ENCODE measurements at regions not wholly inside any gene's neighbourhood (a gene's known extent, or its start where the extent isn't known, plus 50 kb on each side); places are given as distances from the start of the nearest gene placed in this dataset.

DNA sequence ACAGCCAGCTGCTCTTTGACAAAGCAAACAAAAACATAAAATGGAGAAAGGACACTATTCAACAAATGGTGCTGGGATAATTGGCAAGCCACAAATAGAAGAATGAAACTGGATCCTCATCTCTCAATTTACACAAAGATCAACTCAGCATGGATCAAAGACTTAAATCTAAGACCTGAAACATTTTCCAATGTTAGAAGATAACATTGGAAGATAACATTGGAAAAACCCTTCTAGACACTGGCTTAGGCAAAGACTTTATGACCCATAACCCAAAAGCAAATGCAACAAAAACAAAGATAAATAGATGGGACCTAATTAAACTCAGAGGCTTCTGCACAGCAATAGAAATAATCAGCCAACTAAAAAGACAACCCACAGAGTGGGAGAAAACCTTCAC is 425.7 kb upstream of the SEMA3D start:
- Histone ChIP-seq H3K27ac (ENCODE audit: low read depth, low read length) (no peak overlapping the region), H3K9me3 (ENCODE audit: control insufficient read depth in 5 of 5, low read length in 5 of 5) (peaks cover 0 to 4% (median 0%) of the 10 kb centered on the region in 5 donors), H3K9ac (ENCODE audit: low read length in 5 of 5) (no peak overlapping the region), H3K27me3 (ENCODE audit: control insufficient read depth in 5 of 5, insufficient read depth in 4 of 5, low read length in 5 of 5) (no peaks in the 10 kb centered on the region), H3K4me1 (ENCODE audit: control insufficient read depth in 5 of 5, insufficient read depth in 5 of 5, low read length in 5 of 5) (no peaks in the 10 kb centered on the region), H3K36me3 (ENCODE audit: control insufficient read depth in 5 of 5, insufficient read depth in 5 of 5, low read length in 5 of 5) (no peaks in the 10 kb centered on the region), H3K4me3 (ENCODE audit: low read depth in 1 of 5, low read length in 5 of 5) (no peak overlapping the region)

DNA sequence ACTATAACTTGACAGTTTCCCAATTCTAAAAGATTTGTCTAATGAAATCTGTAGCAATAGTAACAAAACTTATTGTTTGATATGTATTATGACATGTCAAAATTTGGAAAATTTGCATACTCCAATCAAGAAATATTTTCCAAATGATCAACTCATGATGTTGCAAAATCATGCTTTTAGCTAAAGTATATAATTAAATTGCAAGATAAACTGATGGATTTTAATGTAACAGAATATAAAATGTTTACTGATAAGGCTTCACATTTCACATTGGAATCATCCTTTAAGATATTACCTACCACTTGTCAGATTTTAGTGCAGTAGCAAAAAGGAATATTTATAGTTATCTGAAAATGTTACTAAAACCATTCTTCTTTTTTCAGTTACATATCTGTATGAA is 421.9 kb upstream of the SEMA3D start:
- Histone ChIP-seq H3K27ac (ENCODE audit: low read depth, low read length) (no peak overlapping the region), H3K36me3 (ENCODE audit: control insufficient read depth in 5 of 5, insufficient read depth in 5 of 5, low read length in 5 of 5) (no peaks in the 10 kb centered on the region), H3K9me3 (ENCODE audit: control insufficient read depth in 5 of 5, low read length in 5 of 5) (peaks cover 0 to 1% (median 0%) of the 10 kb centered on the region in 5 donors), H3K27me3 (ENCODE audit: control insufficient read depth in 5 of 5, insufficient read depth in 4 of 5, low read length in 5 of 5) (no peaks in the 10 kb centered on the region), H3K9ac (ENCODE audit: low read length in 5 of 5) (no peak overlapping the region), H3K4me3 (ENCODE audit: low read depth in 1 of 5, low read length in 5 of 5) (no peak overlapping the region), H3K4me1 (ENCODE audit: control insufficient read depth in 5 of 5, insufficient read depth in 5 of 5, low read length in 5 of 5) (no peaks in the 10 kb centered on the region)

DNA sequence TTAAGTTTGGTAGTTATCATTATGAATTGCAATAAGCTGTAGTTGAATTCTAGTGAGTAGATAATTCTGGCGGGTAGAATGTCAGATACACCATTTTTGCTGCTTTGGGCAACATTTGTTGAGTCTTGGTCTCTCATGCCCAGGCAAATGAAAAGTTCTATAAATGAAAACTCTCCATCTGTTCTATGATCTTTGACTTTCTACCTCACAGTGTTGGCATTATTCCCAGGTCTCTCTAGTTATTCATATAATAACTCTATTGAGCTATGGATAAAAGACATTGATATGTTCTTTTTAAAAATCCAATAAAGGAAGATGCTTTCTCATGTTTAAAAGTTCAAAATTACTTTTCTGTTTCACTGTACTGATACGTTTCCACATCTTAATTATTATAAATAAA is 415.3 kb upstream of the SEMA3D start:
- Histone ChIP-seq H3K27ac (ENCODE audit: low read depth, low read length) (no peak overlapping the region), H3K4me1 (ENCODE audit: control insufficient read depth in 5 of 5, insufficient read depth in 5 of 5, low read length in 5 of 5) (no peaks in the 10 kb centered on the region), H3K9me3 (ENCODE audit: control insufficient read depth in 5 of 5, low read length in 5 of 5) (peaks cover 0 to 3% (median 0%) of the 10 kb centered on the region in 5 donors), H3K36me3 (ENCODE audit: control insufficient read depth in 5 of 5, insufficient read depth in 5 of 5, low read length in 5 of 5) (no peaks in the 10 kb centered on the region), H3K27me3 (ENCODE audit: control insufficient read depth in 5 of 5, insufficient read depth in 4 of 5, low read length in 5 of 5) (no peaks in the 10 kb centered on the region), H3K4me3 (ENCODE audit: low read depth in 1 of 5, low read length in 5 of 5) (no peak overlapping the region), H3K9ac (ENCODE audit: low read length in 5 of 5) (no peak overlapping the region)

DNA sequence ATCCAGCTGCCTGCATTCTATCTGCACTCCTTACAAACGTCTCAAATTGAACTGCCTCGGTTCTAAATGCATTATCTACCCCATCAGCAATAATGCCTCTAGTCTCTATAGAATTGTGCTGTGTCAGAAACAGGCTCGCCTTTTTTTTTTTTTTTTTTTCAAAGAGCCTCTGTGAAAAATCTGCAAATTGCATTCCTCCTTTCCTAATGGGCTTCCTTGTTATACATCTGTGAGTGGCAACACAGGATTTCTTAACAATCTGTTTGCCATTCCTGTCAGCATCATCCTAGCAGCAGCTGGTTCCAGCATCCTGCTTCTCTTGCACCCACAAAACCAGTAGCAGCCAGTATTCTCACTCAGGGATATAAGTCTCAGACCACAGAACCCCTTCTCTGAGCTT is 413.5 kb upstream of the SEMA3D start:
- Histone ChIP-seq H3K4me1 (ENCODE audit: control insufficient read depth in 5 of 5, insufficient read depth in 5 of 5, low read length in 5 of 5) (no peaks in the 10 kb centered on the region), H3K27me3 (ENCODE audit: control insufficient read depth in 5 of 5, insufficient read depth in 4 of 5, low read length in 5 of 5) (no peaks in the 10 kb centered on the region), H3K4me3 (ENCODE audit: low read depth in 1 of 5, low read length in 5 of 5) (no peak overlapping the region), H3K27ac (ENCODE audit: low read depth, low read length) (no peak overlapping the region), H3K9ac (ENCODE audit: low read length in 5 of 5) (no peak overlapping the region), H3K36me3 (ENCODE audit: control insufficient read depth in 5 of 5, insufficient read depth in 5 of 5, low read length in 5 of 5) (no peaks in the 10 kb centered on the region), H3K9me3 (ENCODE audit: control insufficient read depth in 5 of 5, low read length in 5 of 5) (peaks cover 0 to 3% (median 0%) of the 10 kb centered on the region in 5 donors)

DNA sequence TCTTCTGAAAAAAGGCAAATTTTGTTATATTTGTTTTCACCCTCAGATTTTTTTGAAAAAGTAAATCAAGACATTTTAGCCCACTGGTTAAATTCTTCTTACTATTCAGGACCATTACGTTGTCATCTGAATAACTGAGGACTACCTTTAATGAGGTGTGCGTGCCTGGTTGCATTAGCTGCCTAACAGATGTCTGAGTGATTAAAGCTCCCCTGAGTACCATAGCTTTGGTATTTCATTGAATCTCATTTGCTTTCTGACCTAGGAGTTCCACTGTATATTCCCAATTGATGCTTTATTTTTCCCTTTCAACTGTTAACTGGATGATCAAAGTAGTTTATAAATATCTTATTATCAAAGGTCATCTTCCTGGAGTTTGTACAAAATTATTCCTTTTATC is 410.0 kb upstream of the SEMA3D start:
- no peak overlapping the region for H3K4me3 ChIP-seq (ENCODE audit: low read depth in 1 of 5, low read length in 5 of 5)
- H3K9me3 ChIP-seq (ENCODE audit: control insufficient read depth in 5 of 5, low read length in 5 of 5): no peaks in the 10 kb centered on the region
- H3K27ac ChIP-seq (ENCODE audit: low read depth, low read length): no peak overlapping the region
- H3K36me3 ChIP-seq (ENCODE audit: control insufficient read depth in 5 of 5, insufficient read depth in 5 of 5, low read length in 5 of 5): no peaks in the 10 kb centered on the region
- H3K4me1 ChIP-seq (ENCODE audit: control insufficient read depth in 5 of 5, insufficient read depth in 5 of 5, low read length in 5 of 5): no peaks in the 10 kb centered on the region
- H3K27me3 ChIP-seq (ENCODE audit: control insufficient read depth in 5 of 5, insufficient read depth in 4 of 5, low read length in 5 of 5): no peaks in the 10 kb centered on the region
- no peak overlapping the region for H3K9ac ChIP-seq (ENCODE audit: low read length in 5 of 5)

DNA sequence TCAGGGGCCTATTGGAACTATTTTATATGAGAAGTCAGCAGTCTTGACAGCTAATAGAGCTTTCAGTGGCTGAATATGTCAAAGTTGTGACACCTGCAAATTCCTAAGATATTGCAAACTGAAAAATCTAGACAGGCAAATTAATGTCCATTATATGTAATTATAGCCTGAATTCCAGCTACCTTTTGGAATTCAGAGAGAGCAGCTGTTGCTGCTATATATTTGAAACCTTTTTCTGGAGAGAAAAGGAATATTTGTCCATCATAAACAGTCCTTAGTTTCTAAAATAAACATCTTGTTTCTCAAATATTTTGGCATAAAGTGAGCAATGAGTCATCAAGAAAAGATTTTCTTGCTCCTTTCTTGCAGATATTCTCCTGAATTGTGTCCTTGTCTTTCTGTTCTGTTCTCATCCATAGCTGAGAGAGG is 408.9 kb upstream of the SEMA3D start:
- H3K27me3 ChIP-seq (ENCODE audit: control insufficient read depth in 5 of 5, insufficient read depth in 4 of 5, low read length in 5 of 5): no peaks in the 10 kb centered on the region
- no peak overlapping the region for H3K27ac ChIP-seq (ENCODE audit: low read depth, low read length)
- no peak overlapping the region for H3K9ac ChIP-seq (ENCODE audit: low read length in 5 of 5)
- no peak overlapping the region for H3K4me3 ChIP-seq (ENCODE audit: low read depth in 1 of 5, low read length in 5 of 5)
- H3K9me3 ChIP-seq (ENCODE audit: control insufficient read depth in 5 of 5, low read length in 5 of 5): no peaks in the 10 kb centered on the region
- no peaks in the 10 kb centered on the region for H3K4me1 ChIP-seq (ENCODE audit: control insufficient read depth in 5 of 5, insufficient read depth in 5 of 5, low read length in 5 of 5)
- no peaks in the 10 kb centered on the region for H3K36me3 ChIP-seq (ENCODE audit: control insufficient read depth in 5 of 5, insufficient read depth in 5 of 5, low read length in 5 of 5)

DNA sequence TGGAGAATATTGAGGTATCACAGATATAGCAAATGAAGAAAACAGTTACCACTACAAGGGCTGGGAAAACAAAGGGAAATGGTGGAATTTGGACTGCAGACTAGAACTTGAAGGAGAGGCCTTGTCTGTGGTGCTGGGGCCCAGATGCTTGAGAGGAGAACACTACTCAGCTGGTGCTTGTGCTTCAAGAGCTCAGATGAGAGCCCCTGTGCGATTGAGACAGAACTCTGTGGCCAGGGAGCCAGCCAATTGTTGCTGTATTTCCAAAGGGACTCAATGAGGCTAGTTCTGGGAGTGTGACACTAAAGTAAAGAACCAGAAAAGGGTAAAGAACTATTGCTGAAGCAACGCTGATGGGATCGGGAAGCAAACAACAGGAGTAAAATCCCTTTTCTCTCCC is 406.5 kb upstream of the SEMA3D start:
- Histone ChIP-seq H3K36me3 (ENCODE audit: control insufficient read depth in 5 of 5, insufficient read depth in 5 of 5, low read length in 5 of 5) (no peaks in the 10 kb centered on the region), H3K27ac (ENCODE audit: low read depth, low read length) (no peak overlapping the region), H3K9ac (ENCODE audit: low read length in 5 of 5) (no peak overlapping the region), H3K9me3 (ENCODE audit: control insufficient read depth in 5 of 5, low read length in 5 of 5) (no peaks in the 10 kb centered on the region), H3K27me3 (ENCODE audit: control insufficient read depth in 5 of 5, insufficient read depth in 4 of 5, low read length in 5 of 5) (no peaks in the 10 kb centered on the region), H3K4me1 (ENCODE audit: control insufficient read depth in 5 of 5, insufficient read depth in 5 of 5, low read length in 5 of 5) (no peaks in the 10 kb centered on the region), H3K4me3 (ENCODE audit: low read depth in 1 of 5, low read length in 5 of 5) (no peak overlapping the region)

DNA sequence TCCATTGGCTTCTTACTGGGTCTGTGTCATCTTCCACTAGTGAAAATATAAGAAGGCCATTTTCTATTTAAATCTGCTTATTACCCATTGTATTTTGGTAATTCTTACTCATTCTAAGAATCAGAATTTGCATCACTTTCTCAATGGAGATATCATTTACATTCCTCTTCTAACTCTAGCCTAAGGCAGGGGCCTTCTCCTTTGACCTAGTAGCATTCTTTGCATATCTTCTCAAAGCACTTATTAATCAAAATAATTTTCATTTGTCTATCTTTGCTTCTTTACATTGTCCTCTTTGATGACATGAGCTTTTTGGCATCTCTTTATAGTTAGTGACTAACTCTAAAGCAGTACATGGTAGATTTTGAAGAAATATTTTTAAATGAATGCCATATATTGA is 400.9 kb upstream of the SEMA3D start:
- H3K9ac ChIP-seq (ENCODE audit: low read length in 5 of 5): no peak overlapping the region
- H3K27me3 ChIP-seq (ENCODE audit: control insufficient read depth in 5 of 5, insufficient read depth in 4 of 5, low read length in 5 of 5): no peaks in the 10 kb centered on the region
- no peak overlapping the region for H3K4me3 ChIP-seq (ENCODE audit: low read depth in 1 of 5, low read length in 5 of 5)
- no peaks in the 10 kb centered on the region for H3K9me3 ChIP-seq (ENCODE audit: control insufficient read depth in 5 of 5, low read length in 5 of 5)
- no peaks in the 10 kb centered on the region for H3K36me3 ChIP-seq (ENCODE audit: control insufficient read depth in 5 of 5, insufficient read depth in 5 of 5, low read length in 5 of 5)
- H3K4me1 ChIP-seq (ENCODE audit: control insufficient read depth in 5 of 5, insufficient read depth in 5 of 5, low read length in 5 of 5): no peaks in the 10 kb centered on the region
- no peak overlapping the region for H3K27ac ChIP-seq (ENCODE audit: low read depth, low read length)

DNA sequence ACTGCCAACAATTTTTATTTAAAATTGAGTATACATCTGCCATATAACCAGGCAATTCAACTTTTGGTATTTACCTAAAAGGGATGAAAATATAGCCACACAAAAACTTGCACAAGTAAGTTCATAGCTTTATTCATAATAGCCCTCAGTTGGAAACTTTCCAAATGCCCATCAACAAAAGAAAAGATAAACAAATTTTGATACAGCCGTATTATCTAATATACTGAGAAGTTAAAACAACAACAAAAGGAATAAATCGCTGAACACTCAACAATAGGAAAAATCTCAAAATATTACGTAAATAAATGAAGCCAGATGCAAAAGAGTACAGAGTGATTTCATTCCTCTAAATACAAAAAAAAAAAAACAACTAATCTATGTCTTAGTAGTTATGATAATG is 399.2 kb upstream of the SEMA3D start:
- H3K9ac ChIP-seq (ENCODE audit: low read length in 5 of 5): no peak overlapping the region
- no peak overlapping the region for H3K4me3 ChIP-seq (ENCODE audit: low read depth in 1 of 5, low read length in 5 of 5)
- H3K4me1 ChIP-seq (ENCODE audit: control insufficient read depth in 5 of 5, insufficient read depth in 5 of 5, low read length in 5 of 5): no peaks in the 10 kb centered on the region
- H3K27me3 ChIP-seq (ENCODE audit: control insufficient read depth in 5 of 5, insufficient read depth in 4 of 5, low read length in 5 of 5): no peaks in the 10 kb centered on the region
- no peaks in the 10 kb centered on the region for H3K36me3 ChIP-seq (ENCODE audit: control insufficient read depth in 5 of 5, insufficient read depth in 5 of 5, low read length in 5 of 5)
- no peak overlapping the region for H3K27ac ChIP-seq (ENCODE audit: low read depth, low read length)
- no peaks in the 10 kb centered on the region for H3K9me3 ChIP-seq (ENCODE audit: control insufficient read depth in 5 of 5, low read length in 5 of 5)

DNA sequence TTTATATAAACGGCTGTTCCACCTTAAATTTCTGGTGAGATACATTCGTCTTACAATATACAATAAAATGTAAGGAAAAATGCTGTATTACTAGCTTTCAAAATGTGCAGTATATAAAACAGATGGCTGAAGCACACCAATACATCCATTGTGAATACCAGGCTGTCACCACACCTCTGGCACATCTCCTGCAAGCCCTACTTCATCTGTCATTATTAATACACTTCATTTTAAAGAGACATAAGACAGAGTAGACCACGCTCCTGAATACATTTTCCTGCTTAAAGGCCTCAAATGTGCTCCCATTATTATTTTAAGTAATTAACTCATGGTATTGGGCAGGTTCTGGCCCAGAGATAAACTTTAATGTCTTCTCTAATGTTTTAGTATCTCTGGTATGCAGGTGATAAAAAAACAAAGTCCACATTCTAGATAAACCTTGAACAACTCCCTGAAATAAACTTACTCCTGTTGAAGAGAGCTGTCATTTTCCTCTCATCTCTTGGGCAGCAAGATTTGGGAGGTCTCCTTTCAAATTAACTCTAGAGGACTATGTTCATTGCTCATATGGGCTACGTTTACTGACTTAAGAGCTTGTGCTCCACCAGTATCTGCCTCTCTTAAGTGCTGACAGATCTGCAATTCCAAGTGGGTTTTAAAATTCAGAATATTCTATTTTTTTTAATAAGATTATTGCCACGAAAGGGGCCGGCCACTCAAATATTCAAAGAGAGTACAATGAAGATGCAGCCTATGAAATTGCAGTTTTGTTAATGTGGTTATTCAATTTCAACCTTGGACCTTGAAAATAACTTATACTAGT is 396.5 kb upstream of the SEMA3D start:
- Histone ChIP-seq H3K4me3 (ENCODE audit: low read depth in 1 of 5, low read length in 5 of 5) (no peak overlapping the region), H3K9ac (ENCODE audit: low read length in 5 of 5) (no peak overlapping the region), H3K36me3 (ENCODE audit: control insufficient read depth in 5 of 5, insufficient read depth in 5 of 5, low read length in 5 of 5) (no peaks in the 10 kb centered on the region), H3K27me3 (ENCODE audit: control insufficient read depth in 5 of 5, insufficient read depth in 4 of 5, low read length in 5 of 5) (no peaks in the 10 kb centered on the region), H3K9me3 (ENCODE audit: control insufficient read depth in 5 of 5, low read length in 5 of 5) (no peaks in the 10 kb centered on the region), H3K4me1 (ENCODE audit: control insufficient read depth in 5 of 5, insufficient read depth in 5 of 5, low read length in 5 of 5) (no peaks in the 10 kb centered on the region), H3K27ac (ENCODE audit: low read depth, low read length) (no peak overlapping the region)
